ENCODE measurements at regions not wholly inside any gene's neighbourhood (a gene's known extent, or its start where the extent isn't known, plus 50 kb on each side); places are given as distances from the start of the nearest gene placed in this dataset.

DNA sequence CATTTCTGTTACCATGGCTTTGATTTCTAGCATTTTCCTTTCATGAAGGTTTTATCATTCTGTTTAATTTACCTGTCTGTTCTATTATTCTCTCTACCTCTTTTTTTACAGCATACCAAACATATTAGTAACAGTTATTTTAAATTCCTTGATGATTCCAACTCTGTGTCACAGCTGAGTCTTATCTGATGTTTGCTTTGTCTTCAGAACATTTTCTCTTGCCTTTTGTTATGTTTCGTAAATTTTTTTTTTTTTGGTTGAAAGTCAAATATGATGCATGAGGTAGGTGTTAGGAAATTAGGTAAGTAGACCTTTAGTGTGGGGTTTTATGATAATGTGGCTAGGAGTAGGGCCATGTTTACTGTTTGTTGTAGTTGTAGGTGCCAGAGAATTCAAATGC, 496.4 kb downstream of the FOXG1 start:
- Histone ChIP-seq H3K27ac (ENCODE audit: low read depth in 2 of 2, low read length in 2 of 2) (no peak overlapping the region), H3K9ac (ENCODE audit: low read length in 3 of 3) (no peak overlapping the region), H3K36me3 (ENCODE audit: control insufficient read depth in 2 of 3, insufficient read depth in 3 of 3, low read length in 3 of 3) (no peaks in the 10 kb centered on the region), H3K4me1 (ENCODE audit: control insufficient read depth in 2 of 3, insufficient read depth in 2 of 3, low read depth in 1 of 3, low read length in 3 of 3) (no peaks in the 10 kb centered on the region), H3K27me3 (ENCODE audit: control insufficient read depth, insufficient read depth, low read length) (no peaks in the 10 kb centered on the region), H3K9me3 (ENCODE audit: control insufficient read depth in 2 of 3, insufficient read depth in 1 of 3, low read length in 3 of 3) (no peaks in the 10 kb centered on the region), H3K4me3 (ENCODE audit: low read length in 3 of 3) (no peak overlapping the region)
- FAIRE-seq = no peak
- TF ChIP-seq, protein P1, sequence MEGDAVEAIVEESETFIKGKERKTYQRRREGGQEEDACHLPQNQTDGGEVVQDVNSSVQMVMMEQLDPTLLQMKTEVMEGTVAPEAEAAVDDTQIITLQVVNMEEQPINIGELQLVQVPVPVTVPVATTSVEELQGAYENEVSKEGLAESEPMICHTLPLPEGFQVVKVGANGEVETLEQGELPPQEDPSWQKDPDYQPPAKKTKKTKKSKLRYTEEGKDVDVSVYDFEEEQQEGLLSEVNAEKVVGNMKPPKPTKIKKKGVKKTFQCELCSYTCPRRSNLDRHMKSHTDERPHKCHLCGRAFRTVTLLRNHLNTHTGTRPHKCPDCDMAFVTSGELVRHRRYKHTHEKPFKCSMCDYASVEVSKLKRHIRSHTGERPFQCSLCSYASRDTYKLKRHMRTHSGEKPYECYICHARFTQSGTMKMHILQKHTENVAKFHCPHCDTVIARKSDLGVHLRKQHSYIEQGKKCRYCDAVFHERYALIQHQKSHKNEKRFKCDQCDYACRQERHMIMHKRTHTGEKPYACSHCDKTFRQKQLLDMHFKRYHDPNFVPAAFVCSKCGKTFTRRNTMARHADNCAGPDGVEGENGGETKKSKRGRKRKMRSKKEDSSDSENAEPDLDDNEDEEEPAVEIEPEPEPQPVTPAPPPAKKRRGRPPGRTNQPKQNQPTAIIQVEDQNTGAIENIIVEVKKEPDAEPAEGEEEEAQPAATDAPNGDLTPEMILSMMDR (IDR thresholded peaks at IDR 0.05; ENCODE audit: borderline replicate concordance, extremely low read depth, insufficient read depth) = no peak
- DNase-seq = no peak
- intact Hi-C loops (cut with DNase I) = no loop called here

DNA sequence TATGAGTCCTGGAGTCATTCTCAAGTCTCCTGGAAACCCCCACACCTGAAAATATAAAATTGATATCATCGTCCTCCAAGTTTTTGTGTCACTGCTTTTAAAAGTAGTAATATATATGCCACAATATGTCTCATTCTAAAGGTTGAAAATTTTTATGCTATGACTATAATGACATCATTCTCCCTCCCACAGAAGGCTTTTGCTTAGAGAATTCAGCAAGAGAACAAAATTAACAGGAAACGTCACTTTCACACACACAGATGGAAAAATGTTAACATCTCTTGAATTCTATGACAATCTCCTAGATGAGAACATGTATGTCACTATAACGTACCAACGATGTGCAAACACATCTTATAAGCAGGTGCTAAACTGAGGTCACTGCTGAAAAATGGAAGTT, 498.3 kb downstream of the FOXG1 start:
- FAIRE-seq (no peak), DNase-seq (no peak)
- Histone ChIP-seq H3K27me3 (ENCODE audit: control insufficient read depth, insufficient read depth, low read length) (no peaks in the 10 kb centered on the region), H3K36me3 (ENCODE audit: control insufficient read depth in 2 of 3, insufficient read depth in 3 of 3, low read length in 3 of 3) (no peaks in the 10 kb centered on the region), H3K9ac (ENCODE audit: low read length in 3 of 3) (no peak overlapping the region), H3K27ac (ENCODE audit: low read depth in 2 of 2, low read length in 2 of 2) (no peak overlapping the region), H3K4me3 (ENCODE audit: low read length in 3 of 3) (no peak overlapping the region), H3K9me3 (ENCODE audit: control insufficient read depth in 2 of 3, insufficient read depth in 1 of 3, low read length in 3 of 3) (no peaks in the 10 kb centered on the region), H3K4me1 (ENCODE audit: control insufficient read depth in 2 of 3, insufficient read depth in 2 of 3, low read depth in 1 of 3, low read length in 3 of 3) (no peaks in the 10 kb centered on the region)
- intact Hi-C loops (cut with DNase I) = no loop called here
- TF ChIP-seq, protein P1 (IDR thresholded peaks at IDR 0.05; ENCODE audit: borderline replicate concordance, extremely low read depth, insufficient read depth) = no peak

DNA sequence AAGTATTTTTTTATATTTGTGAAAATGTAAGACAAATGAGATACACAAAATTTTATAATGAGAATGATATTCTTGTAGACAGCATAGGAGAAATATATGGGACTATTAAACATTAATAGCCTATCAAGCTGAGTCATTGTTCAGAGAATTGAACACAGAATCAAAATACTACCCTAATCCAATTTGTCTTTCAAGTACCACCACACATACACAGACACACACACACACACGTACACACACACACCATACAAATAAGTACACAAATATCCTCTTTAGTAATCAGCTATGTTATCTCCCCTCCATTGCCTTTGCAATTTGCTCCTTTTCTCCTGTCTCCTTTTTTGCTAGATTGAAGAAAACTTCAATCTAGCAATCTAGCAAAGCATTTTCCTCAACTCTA, 499.3 kb downstream of the FOXG1 start:
- TF ChIP-seq, protein P1 (IDR thresholded peaks at IDR 0.05; ENCODE audit: borderline replicate concordance, extremely low read depth, insufficient read depth) = no peak
- no peak overlapping the region for H3K9ac ChIP-seq (ENCODE audit: low read length in 3 of 3)
- no peak for DNase-seq
- no peaks in the 10 kb centered on the region for H3K36me3 ChIP-seq (ENCODE audit: control insufficient read depth in 2 of 3, insufficient read depth in 3 of 3, low read length in 3 of 3)
- no peaks in the 10 kb centered on the region for H3K4me1 ChIP-seq (ENCODE audit: control insufficient read depth in 2 of 3, insufficient read depth in 2 of 3, low read depth in 1 of 3, low read length in 3 of 3)
- no peak overlapping the region for H3K27ac ChIP-seq (ENCODE audit: low read depth in 2 of 2, low read length in 2 of 2)
- no peak for FAIRE-seq
- H3K9me3 ChIP-seq (ENCODE audit: control insufficient read depth in 2 of 3, insufficient read depth in 1 of 3, low read length in 3 of 3) = no peaks in the 10 kb centered on the region
- H3K4me3 ChIP-seq (ENCODE audit: low read length in 3 of 3) = no peak overlapping the region
- H3K27me3 ChIP-seq (ENCODE audit: control insufficient read depth, insufficient read depth, low read length) = no peaks in the 10 kb centered on the region
- intact Hi-C loops (cut with DNase I) = no loop called here

DNA sequence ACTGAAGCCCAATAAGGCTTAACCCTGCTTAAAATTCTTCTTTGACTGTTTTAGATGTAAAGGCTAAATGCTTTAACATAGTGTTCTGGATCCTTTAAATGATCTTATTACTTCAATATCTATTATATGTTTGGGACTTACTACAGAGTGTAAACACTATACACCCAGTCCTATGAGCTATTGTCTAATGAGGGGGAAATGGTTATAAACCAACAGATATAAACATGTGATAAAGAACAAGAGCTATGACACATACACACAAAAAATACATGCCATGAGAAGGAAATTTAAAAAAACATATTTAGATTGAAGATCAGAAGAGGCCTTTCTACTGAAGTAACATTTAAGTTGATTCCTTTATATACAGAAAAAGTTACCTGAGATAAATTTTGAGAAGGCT, 505.1 kb downstream of the FOXG1 start:
- FAIRE-seq = no peak
- no peaks in the 10 kb centered on the region for H3K4me1 ChIP-seq (ENCODE audit: control insufficient read depth in 2 of 3, insufficient read depth in 2 of 3, low read depth in 1 of 3, low read length in 3 of 3)
- H3K9me3 ChIP-seq (ENCODE audit: control insufficient read depth in 2 of 3, insufficient read depth in 1 of 3, low read length in 3 of 3) = no peaks in the 10 kb centered on the region
- H3K27me3 ChIP-seq (ENCODE audit: control insufficient read depth, insufficient read depth, low read length) = no peaks in the 10 kb centered on the region
- DNase-seq = no peak
- intact Hi-C loops (cut with DNase I) = no loop called here
- no peak overlapping the region for H3K27ac ChIP-seq (ENCODE audit: low read depth in 2 of 2, low read length in 2 of 2)
- H3K9ac ChIP-seq (ENCODE audit: low read length in 3 of 3) = no peak overlapping the region
- H3K4me3 ChIP-seq (ENCODE audit: low read length in 3 of 3) = no peak overlapping the region
- H3K36me3 ChIP-seq (ENCODE audit: control insufficient read depth in 2 of 3, insufficient read depth in 3 of 3, low read length in 3 of 3) = no peaks in the 10 kb centered on the region
- TF ChIP-seq, protein P1 (IDR thresholded peaks at IDR 0.05; ENCODE audit: borderline replicate concordance, extremely low read depth, insufficient read depth) = no peak
